SK-N-SH (cell line): ENCODE measurements at regions not wholly inside any gene's neighbourhood (a gene's known extent, or its start where the extent isn't known, plus 50 kb on each side); places are given as distances from the start of the nearest gene placed in this dataset.

ENCODE experiments used
- FOXM1 ChIP-seq: IDR thresholded peaks from 2 replicates; pipeline ENCODE4 v1.4.0; 2012; ENCODE audit warnings: low read depth, mild to moderate bottlenecking
- JUND ChIP-seq: IDR thresholded peaks from 2 replicates; pipeline ENCODE4 v1.4.0; 2012
- MXI1 ChIP-seq: IDR thresholded peaks from 2 replicates; pipeline ENCODE4 v1.6.1; 2012; ENCODE audit warnings: mild to moderate bottlenecking, low read depth, low read length, improper control_type of control experiment
- NRF1 ChIP-seq: IDR thresholded peaks from 2 replicates; pipeline ENCODE4 v1.6.1; 2012; ENCODE audit warnings: low read depth, mild to moderate bottlenecking, low read length
- POLR2AphosphoS5 ChIP-seq: IDR thresholded peaks from 2 replicates; pipeline ENCODE4 v1.6.1; 2012; ENCODE audit warnings: low read depth, low read length
- RAD21 ChIP-seq: IDR thresholded peaks from 2 replicates; pipeline ENCODE4 v1.6.1; 2012; ENCODE audit warnings: mild to moderate bottlenecking, low read length
- RCOR1 ChIP-seq: fragments of 150-350 bp; IDR thresholded peaks from 2 replicates; pipeline ENCODE4 v1.6.1; 2017; ENCODE audit warnings: antibody characterized with exemption, low read length
- SIN3A ChIP-seq: IDR thresholded peaks from 2 replicates; pipeline ENCODE4 v1.6.1; 2012; ENCODE audit warnings: low read depth, mild to moderate bottlenecking, low read length, moderate library complexity, borderline replicate concordance
- TAF1 ChIP-seq: IDR thresholded peaks from 2 replicates; pipeline ENCODE4 v1.6.1; 2012; ENCODE audit warnings: low read depth, mild to moderate bottlenecking, low read length, moderate library complexity, borderline replicate concordance
- TEAD4 ChIP-seq: IDR thresholded peaks from 2 replicates; pipeline ENCODE4 v1.4.0; 2012; ENCODE audit warnings: mild to moderate bottlenecking, borderline replicate concordance; ENCODE audit not compliant: insufficient read depth
- YY1 ChIP-seq: IDR thresholded peaks from 2 replicates; pipeline ENCODE4 v1.4.0; 2012; ENCODE audit warnings: low read depth, mild to moderate bottlenecking
- TF ChIP-seq, protein P1 (sequence below): fragments of 200-600 bp; sonication (generic); IDR thresholded peaks from 2 replicates; pipeline ENCODE4 v1.6.1; 2017; ENCODE audit warnings: antibody characterized with exemption, mild to moderate bottlenecking, moderate library complexity
- TF ChIP-seq, protein P2 (sequence below): fragments of 150-350 bp; IDR thresholded peaks from 2 replicates; pipeline ENCODE4 v1.6.1; 2017; ENCODE audit warnings: antibody characterized with exemption, low read length, low read depth, borderline replicate concordance
- TF ChIP-seq, protein P3 (sequence below): IDR thresholded peaks from 2 replicates; pipeline ENCODE4; 2012

DNA sequence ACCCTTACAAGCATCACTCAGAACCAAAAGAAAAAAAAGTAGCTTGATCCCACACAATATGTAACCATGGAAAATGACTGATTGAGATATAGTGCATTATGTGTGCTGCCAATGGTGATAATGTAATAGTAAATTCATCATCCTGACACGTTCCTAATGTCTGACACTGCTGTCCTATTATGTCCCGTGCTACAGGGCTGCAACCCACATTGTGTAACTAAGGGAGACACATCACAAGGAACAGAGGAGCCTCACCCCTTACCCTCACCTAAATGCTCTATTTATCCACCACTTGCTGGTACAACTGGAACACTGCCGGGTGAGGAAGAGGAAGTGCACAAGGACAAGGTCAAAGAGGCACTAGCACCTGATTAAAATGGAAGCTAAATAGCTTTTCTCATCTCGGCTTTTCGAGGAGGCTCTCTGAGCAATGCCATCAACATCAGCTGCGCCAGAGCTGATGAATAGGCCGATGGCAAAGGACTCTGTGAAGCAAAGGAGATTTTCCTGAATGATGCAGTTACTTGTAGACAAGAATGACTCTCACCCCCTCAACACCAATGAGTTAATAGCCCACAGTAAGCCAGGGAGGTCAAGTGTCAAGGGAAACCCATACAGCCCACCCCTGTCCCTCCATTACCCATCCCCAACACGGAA, 181.6 kb downstream of the HNRNPD start:
- no peak for TF ChIP-seq POLR2AphosphoS5
- no peak for TF ChIP-seq JUND
- no peak for TF ChIP-seq SIN3A
- TF ChIP-seq, protein P1, sequence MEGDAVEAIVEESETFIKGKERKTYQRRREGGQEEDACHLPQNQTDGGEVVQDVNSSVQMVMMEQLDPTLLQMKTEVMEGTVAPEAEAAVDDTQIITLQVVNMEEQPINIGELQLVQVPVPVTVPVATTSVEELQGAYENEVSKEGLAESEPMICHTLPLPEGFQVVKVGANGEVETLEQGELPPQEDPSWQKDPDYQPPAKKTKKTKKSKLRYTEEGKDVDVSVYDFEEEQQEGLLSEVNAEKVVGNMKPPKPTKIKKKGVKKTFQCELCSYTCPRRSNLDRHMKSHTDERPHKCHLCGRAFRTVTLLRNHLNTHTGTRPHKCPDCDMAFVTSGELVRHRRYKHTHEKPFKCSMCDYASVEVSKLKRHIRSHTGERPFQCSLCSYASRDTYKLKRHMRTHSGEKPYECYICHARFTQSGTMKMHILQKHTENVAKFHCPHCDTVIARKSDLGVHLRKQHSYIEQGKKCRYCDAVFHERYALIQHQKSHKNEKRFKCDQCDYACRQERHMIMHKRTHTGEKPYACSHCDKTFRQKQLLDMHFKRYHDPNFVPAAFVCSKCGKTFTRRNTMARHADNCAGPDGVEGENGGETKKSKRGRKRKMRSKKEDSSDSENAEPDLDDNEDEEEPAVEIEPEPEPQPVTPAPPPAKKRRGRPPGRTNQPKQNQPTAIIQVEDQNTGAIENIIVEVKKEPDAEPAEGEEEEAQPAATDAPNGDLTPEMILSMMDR = no peak
- TF ChIP-seq RCOR1 = no peak
- no peak for TF ChIP-seq TEAD4
- TF ChIP-seq RAD21 = no peak
- TF ChIP-seq TAF1 = no peak
- TF ChIP-seq, protein P2, sequence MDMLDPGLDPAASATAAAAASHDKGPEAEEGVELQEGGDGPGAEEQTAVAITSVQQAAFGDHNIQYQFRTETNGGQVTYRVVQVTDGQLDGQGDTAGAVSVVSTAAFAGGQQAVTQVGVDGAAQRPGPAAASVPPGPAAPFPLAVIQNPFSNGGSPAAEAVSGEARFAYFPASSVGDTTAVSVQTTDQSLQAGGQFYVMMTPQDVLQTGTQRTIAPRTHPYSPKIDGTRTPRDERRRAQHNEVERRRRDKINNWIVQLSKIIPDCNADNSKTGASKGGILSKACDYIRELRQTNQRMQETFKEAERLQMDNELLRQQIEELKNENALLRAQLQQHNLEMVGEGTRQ = no peak
- TF ChIP-seq, protein P3, sequence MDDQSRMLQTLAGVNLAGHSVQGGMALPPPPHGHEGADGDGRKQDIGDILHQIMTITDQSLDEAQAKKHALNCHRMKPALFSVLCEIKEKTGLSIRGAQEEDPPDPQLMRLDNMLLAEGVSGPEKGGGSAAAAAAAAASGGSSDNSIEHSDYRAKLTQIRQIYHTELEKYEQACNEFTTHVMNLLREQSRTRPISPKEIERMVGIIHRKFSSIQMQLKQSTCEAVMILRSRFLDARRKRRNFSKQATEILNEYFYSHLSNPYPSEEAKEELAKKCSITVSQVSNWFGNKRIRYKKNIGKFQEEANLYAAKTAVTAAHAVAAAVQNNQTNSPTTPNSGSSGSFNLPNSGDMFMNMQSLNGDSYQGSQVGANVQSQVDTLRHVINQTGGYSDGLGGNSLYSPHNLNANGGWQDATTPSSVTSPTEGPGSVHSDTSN = no peak
- no peak for TF ChIP-seq NRF1
- TF ChIP-seq FOXM1 = no peak
- TF ChIP-seq MXI1 = no peak
- TF ChIP-seq YY1 = no peak
